ENCODE measurements at regions not wholly inside any gene's neighbourhood (a gene's known extent, or its start where the extent isn't known, plus 50 kb on each side); places are given as distances from the start of the nearest gene placed in this dataset.
"Not testable (repeated sequence)": the region's sequence is repeated elsewhere in the genome, so short reads cannot be mapped to it uniquely, and the experiment has no call there.

DNA sequence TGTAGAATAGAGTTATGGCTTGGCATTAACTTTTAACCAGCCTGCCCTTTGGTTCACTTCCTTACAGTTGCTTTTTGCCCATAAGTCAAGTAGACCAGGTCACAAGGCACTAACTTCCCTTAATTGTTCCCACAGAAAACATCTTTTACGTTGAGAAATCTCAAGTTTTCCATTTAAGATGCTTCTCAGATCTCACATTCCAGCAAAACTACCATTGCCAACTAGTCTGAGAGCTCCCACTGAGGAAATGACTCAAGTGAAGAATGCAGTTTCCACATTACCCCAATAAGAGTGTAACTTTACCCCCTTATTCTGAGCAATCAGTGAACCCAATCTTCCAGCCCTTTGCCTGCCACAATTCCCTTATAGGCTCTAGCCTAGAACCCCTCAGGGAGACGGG, 502.2 kb upstream of the OLFM3 start:
- Histone ChIP-seq H4K5ac (ENCODE audit: insufficient read length, low read depth, low read length) (no peak overlapping the region), H3K18ac (ENCODE audit: insufficient read length, low read depth, low read length) (no peak overlapping the region), H3K56ac (ENCODE audit: insufficient read length, low read depth, low read length) (no peak overlapping the region), H3K27me3 (ENCODE audit: insufficient read depth, low read length) (no peaks in the 10 kb centered on the region), H3K79me2 (ENCODE audit: insufficient read depth, low read length) (no peaks in the 10 kb centered on the region), H3T11ph (ENCODE audit: low read length) (no peak overlapping the region), H3K4me1 (ENCODE audit: insufficient read depth, low read length) (no peaks in the 10 kb centered on the region), H2BK20ac (ENCODE audit: low read depth, low read length, poor library complexity, severe bottlenecking) (no peak overlapping the region), H2AFZ (ENCODE audit: low read length) (no peak overlapping the region), H4K91ac (ENCODE audit: insufficient read length, low read depth, low read length) (no peak overlapping the region), H3K4ac (ENCODE audit: low read depth, low read length) (no peak overlapping the region), H2AK5ac (ENCODE audit: insufficient read length, low read length) (no peak overlapping the region), H3K27ac (ENCODE audit: insufficient read length, low read depth, low read length) (no peak overlapping the region), H3K9ac (ENCODE audit: extremely low read depth, insufficient read length, low read length) (no peak overlapping the region), H4K8ac (replicated peaks; ENCODE audit: insufficient read length, low read depth, low read length) (no peak overlapping the region), H3K4me2 (ENCODE audit: insufficient read depth, insufficient read length, low read length) (no peak overlapping the region), H3K23ac (ENCODE audit: insufficient read length, low read depth, low read length) (no peak overlapping the region), H2BK120ac (ENCODE audit: low read depth, low read length, poor library complexity, severe bottlenecking) (no peak overlapping the region), H3K9me3 (ENCODE audit: control insufficient read depth, low read depth, low read length) (peaks cover 6% of the 10 kb centered on the region), H2BK5ac (ENCODE audit: insufficient read length, low read length) (no peak overlapping the region), H4K20me1 (ENCODE audit: control insufficient read depth, insufficient read depth, insufficient read length) (no peaks in the 10 kb centered on the region), H3K79me1 (ENCODE audit: insufficient read depth, low read depth, low read length, poor library complexity, severe bottlenecking) (no peaks in the 10 kb centered on the region), H3K23me2 (ENCODE audit: insufficient read length, low read depth, low read length, poor library complexity, severe bottlenecking) (no peaks in the 10 kb centered on the region), H2BK15ac (ENCODE audit: low read depth, low read length) (no peak overlapping the region), H2BK12ac (ENCODE audit: insufficient read length, low read depth, low read length) (no peak overlapping the region), H3K14ac (ENCODE audit: insufficient read depth, low read length) (no peak overlapping the region)
- peaks cover 31 to 37% of the 10 kb centered on the region in 2 experiments for H3K9me3 Mint-ChIP-seq
- TF ChIP-seq, protein P1, sequence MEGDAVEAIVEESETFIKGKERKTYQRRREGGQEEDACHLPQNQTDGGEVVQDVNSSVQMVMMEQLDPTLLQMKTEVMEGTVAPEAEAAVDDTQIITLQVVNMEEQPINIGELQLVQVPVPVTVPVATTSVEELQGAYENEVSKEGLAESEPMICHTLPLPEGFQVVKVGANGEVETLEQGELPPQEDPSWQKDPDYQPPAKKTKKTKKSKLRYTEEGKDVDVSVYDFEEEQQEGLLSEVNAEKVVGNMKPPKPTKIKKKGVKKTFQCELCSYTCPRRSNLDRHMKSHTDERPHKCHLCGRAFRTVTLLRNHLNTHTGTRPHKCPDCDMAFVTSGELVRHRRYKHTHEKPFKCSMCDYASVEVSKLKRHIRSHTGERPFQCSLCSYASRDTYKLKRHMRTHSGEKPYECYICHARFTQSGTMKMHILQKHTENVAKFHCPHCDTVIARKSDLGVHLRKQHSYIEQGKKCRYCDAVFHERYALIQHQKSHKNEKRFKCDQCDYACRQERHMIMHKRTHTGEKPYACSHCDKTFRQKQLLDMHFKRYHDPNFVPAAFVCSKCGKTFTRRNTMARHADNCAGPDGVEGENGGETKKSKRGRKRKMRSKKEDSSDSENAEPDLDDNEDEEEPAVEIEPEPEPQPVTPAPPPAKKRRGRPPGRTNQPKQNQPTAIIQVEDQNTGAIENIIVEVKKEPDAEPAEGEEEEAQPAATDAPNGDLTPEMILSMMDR (conservative IDR thresholded peaks at IDR 0.05) = no peak
- WGBS (ENCODE audit: extremely low coverage, insufficient read length, low lambda C conversion rate) = no CpG with 5 or more reads among the region's 2 CpGs
- no peak overlapping the region for H3K4me3 Mint-ChIP-seq
- peaks cover 22 to 37% (median 24%) of the 10 kb centered on the region in 3 experiments for H3K36me3 Mint-ChIP-seq (ENCODE audit: insufficient read depth in 1 of 3, low read depth in 3 of 3)
- no peaks in the 10 kb centered on the region for H3K4me1 Mint-ChIP-seq
- no peak for DNase-seq
- H3K27me3 Mint-ChIP-seq (ENCODE audit: low read depth) = no peaks in the 10 kb centered on the region
- no peak overlapping the region for H3K27ac Mint-ChIP-seq

DNA sequence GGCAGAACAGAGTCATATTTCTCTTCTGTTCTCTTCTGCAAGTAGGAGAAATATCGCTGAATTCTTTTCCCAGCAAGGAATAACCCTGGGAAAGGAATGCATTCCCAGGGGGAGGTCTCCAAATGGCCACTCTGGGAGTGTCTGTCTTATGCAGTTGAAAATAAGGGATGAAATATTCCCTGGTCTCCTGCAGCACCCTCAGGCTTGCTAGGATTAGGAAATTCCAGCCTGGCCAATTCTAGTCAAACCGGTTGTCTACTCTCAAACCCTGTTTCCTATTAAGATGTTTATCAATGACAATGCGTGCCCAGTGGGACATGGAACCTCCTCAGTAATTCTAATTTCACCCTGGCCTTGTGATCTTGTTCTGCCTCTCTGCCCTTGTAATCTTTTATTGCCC, 501.1 kb upstream of the OLFM3 start:
- H3K27me3 ChIP-seq (ENCODE audit: insufficient read depth, low read length); H2BK12ac ChIP-seq (ENCODE audit: insufficient read length, low read depth, low read length); H4K91ac ChIP-seq (ENCODE audit: insufficient read length, low read depth, low read length); H3K4me3 Mint-ChIP-seq; H3K23ac ChIP-seq (ENCODE audit: insufficient read length, low read depth, low read length); H3K4me1 ChIP-seq (ENCODE audit: insufficient read depth, low read length); H3K79me1 ChIP-seq (ENCODE audit: insufficient read depth, low read depth, low read length, poor library complexity, severe bottlenecking); H2BK5ac ChIP-seq (ENCODE audit: insufficient read length, low read length); H2AK5ac ChIP-seq (ENCODE audit: insufficient read length, low read length); H3T11ph ChIP-seq (ENCODE audit: low read length); H3K4me1 Mint-ChIP-seq; H3K18ac ChIP-seq (ENCODE audit: insufficient read length, low read depth, low read length); H2BK15ac ChIP-seq (ENCODE audit: low read depth, low read length); H3K9ac ChIP-seq (ENCODE audit: extremely low read depth, insufficient read length, low read length); H4K8ac ChIP-seq (replicated peaks; ENCODE audit: insufficient read length, low read depth, low read length); H3K27ac ChIP-seq (ENCODE audit: insufficient read length, low read depth, low read length); H2BK20ac ChIP-seq (ENCODE audit: low read depth, low read length, poor library complexity, severe bottlenecking); H2AFZ ChIP-seq (ENCODE audit: low read length); H3K9me3 ChIP-seq (ENCODE audit: control insufficient read depth, low read depth, low read length); H2BK120ac ChIP-seq (ENCODE audit: low read depth, low read length, poor library complexity, severe bottlenecking); H3K79me2 ChIP-seq (ENCODE audit: insufficient read depth, low read length); H3K23me2 ChIP-seq (ENCODE audit: insufficient read length, low read depth, low read length, poor library complexity, severe bottlenecking); H3K56ac ChIP-seq (ENCODE audit: insufficient read length, low read depth, low read length); H4K5ac ChIP-seq (ENCODE audit: insufficient read length, low read depth, low read length); H3K27me3 Mint-ChIP-seq (ENCODE audit: low read depth); H3K4ac ChIP-seq (ENCODE audit: low read depth, low read length); H4K20me1 ChIP-seq (ENCODE audit: control insufficient read depth, insufficient read depth, insufficient read length); H3K4me2 ChIP-seq (ENCODE audit: insufficient read depth, insufficient read length, low read length); H3K14ac ChIP-seq (ENCODE audit: insufficient read depth, low read length): not testable (repeated sequence)
- Mint-ChIP-seq H3K27ac (peak overlapping the region in 1 of 3 experiments; percentile 77; a peak in 2 of 7 replicates), H3K36me3 (ENCODE audit: insufficient read depth in 1 of 3, low read depth in 3 of 3) (peaks cover 22 to 41% (median 24%) of the 10 kb centered on the region in 3 experiments), H3K9me3 (peaks cover 36 to 37% of the 10 kb centered on the region in 2 experiments)
- DNase-seq = peak; percentile 37
- no CpG with 5 or more reads among the region's 3 CpGs for WGBS (ENCODE audit: extremely low coverage, insufficient read length, low lambda C conversion rate)
